ENCODE measurements at regions not wholly inside any gene's neighbourhood (a gene's known extent, or its start where the extent isn't known, plus 50 kb on each side); places are given as distances from the start of the nearest gene placed in this dataset.

DNA sequence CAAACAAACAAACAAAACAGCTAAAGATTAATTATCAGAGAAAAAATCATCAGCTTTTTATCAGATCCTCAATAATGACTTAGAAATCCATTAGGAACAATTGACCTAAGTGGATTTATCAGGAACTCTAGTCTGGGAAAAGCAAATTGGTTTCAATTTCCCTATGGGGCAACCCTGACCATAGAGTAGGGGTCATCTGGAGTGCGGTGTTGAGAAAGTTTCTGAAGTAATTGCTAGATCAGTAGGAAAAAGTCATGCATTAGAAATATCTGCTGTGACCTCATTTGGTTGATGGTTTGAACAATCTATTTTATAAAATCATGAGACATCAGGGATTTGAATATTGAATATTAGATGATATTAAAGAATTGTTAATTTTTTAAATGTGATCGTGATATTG lies 507.9 kb downstream of the TXNL1 start:
- no peaks in the 10 kb centered on the region for H3K36me3 ChIP-seq (ENCODE audit: control insufficient read depth, insufficient read depth, low read length)
- no peaks in the 10 kb centered on the region for H3K79me2 ChIP-seq (ENCODE audit: control insufficient read depth, insufficient read depth, low read length)
- ChIA-PET CTCF (ENCODE audit: low intra/inter-chr PET ratio) (no interaction called here), POLR2A (no interaction called here)
- no peaks in the 10 kb centered on the region for H4K20me1 ChIP-seq (replicated peaks; ENCODE audit: control insufficient read depth, insufficient read depth, low read length)
- intact Hi-C loops (cut with micrococcal nuclease) = no loop called here
- no peaks in the 10 kb centered on the region for H3K4me1 ChIP-seq (replicated peaks in 1 of 2; ENCODE audit: control insufficient read depth in 2 of 2, insufficient read depth in 2 of 2, low read length in 2 of 2)
- 14% methylated on average over 2 of the region's 2 CpGs for WGBS (ENCODE audit: insufficient coverage, low coverage, missing lambda C conversion rate)
- H3K9me3 ChIP-seq (replicated peaks; ENCODE audit: control insufficient read depth, insufficient read depth, low read depth, low read length) = no peaks in the 10 kb centered on the region
- no peak for DNase-seq (ENCODE audit: extremely low read depth in 1 of 4, low spot score in 3 of 4)
- in situ Hi-C loops (cut with MboI) = no loop called here
- no peak overlapping the region for H3K4me3 ChIP-seq
- no peak for FAIRE-seq
- H3K9ac ChIP-seq (ENCODE audit: insufficient read depth in 1 of 2, low read depth in 2 of 2, low read length in 2 of 2) = no peak overlapping the region
- no peak overlapping the region for H3K4me2 ChIP-seq (ENCODE audit: insufficient read depth, low read length)
- no peak overlapping the region for H3K27ac ChIP-seq (ENCODE audit: extremely low read depth, low read depth, low read length)
- no peaks in the 10 kb centered on the region for H3K9me1 ChIP-seq (ENCODE audit: control insufficient read depth, insufficient read depth, low read length)
- no peaks in the 10 kb centered on the region for H3K27me3 ChIP-seq (ENCODE audit: control insufficient read depth in 2 of 2, insufficient read depth in 2 of 2, low read length in 2 of 2)
- no peak overlapping the region for H2AFZ ChIP-seq (ENCODE audit: low read depth, low read length)
- ATAC-seq = no peak
- BruUV-seq (replicated peaks) = no TSS peak
- TF ChIP-seq CBFA2T2 (conservative IDR thresholded peaks at IDR 0.05) = no peak
- no peak for TF ChIP-seq MNT (conservative IDR thresholded peaks at IDR 0.05)
- TF ChIP-seq, protein P1, sequence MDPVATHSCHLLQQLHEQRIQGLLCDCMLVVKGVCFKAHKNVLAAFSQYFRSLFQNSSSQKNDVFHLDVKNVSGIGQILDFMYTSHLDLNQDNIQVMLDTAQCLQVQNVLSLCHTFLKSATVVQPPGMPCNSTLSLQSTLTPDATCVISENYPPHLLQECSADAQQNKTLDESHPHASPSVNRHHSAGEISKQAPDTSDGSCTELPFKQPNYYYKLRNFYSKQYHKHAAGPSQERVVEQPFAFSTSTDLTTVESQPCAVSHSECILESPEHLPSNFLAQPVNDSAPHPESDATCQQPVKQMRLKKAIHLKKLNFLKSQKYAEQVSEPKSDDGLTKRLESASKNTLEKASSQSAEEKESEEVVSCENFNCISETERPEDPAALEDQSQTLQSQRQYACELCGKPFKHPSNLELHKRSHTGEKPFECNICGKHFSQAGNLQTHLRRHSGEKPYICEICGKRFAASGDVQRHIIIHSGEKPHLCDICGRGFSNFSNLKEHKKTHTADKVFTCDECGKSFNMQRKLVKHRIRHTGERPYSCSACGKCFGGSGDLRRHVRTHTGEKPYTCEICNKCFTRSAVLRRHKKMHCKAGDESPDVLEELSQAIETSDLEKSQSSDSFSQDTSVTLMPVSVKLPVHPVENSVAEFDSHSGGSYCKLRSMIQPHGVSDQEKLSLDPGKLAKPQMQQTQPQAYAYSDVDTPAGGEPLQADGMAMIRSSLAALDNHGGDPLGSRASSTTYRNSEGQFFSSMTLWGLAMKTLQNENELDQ (CRISPR knock-in tag; IDR thresholded peaks at IDR 0.05; ENCODE audit: borderline replicate concordance) = no peak
- TF ChIP-seq ZNF121 (CRISPR knock-in tag; conservative IDR thresholded peaks at IDR 0.05) = no peak
- TF ChIP-seq BRCA1 (IDR thresholded peaks at IDR 0.05) = no peak
- no peak for TF ChIP-seq BRCA1 (CRISPR knock-in tag; IDR thresholded peaks at IDR 0.05)
- no peak for TF ChIP-seq CHD4 (IDR thresholded peaks at IDR 0.05; ENCODE audit: insufficient read depth, insufficient replicate concordance, low read depth, low read length, poor library complexity, severe bottlenecking)
- no peak for TF ChIP-seq BRF1 (IDR thresholded peaks at IDR 0.05; ENCODE audit: borderline replicate concordance, extremely low read depth, insufficient read length)
- TF ChIP-seq RBBP5 (IDR thresholded peaks at IDR 0.05; ENCODE audit: borderline replicate concordance, insufficient read depth, low read length, poor library complexity, severe bottlenecking) = no peak
- TF ChIP-seq, protein P2, sequence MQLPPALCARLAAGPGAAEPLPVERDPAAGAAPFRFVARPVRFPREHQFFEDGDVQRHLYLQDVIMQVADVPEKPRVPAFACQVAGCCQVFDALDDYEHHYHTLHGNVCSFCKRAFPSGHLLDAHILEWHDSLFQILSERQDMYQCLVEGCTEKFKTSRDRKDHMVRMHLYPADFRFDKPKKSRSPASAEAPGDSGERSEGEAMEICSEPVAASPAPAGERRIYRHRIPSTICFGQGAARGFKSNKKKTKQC (CRISPR knock-in tag; IDR thresholded peaks at IDR 0.05) = no peak
- TF ChIP-seq ZBTB1 (CRISPR knock-in tag; IDR thresholded peaks at IDR 0.05; ENCODE audit: borderline replicate concordance, low read depth) = no peak
- TF ChIP-seq NFE2 (IDR thresholded peaks at IDR 0.05; ENCODE audit: low read depth) = no peak
- TF ChIP-seq HNRNPL (IDR thresholded peaks at IDR 0.05; ENCODE audit: low read depth, low read length) = no peak
- no peak for TF ChIP-seq GTF2A2 (tag; IDR thresholded peaks at IDR 0.05)
- TF ChIP-seq POLR2AphosphoS5 (IDR thresholded peaks at IDR 0.05; ENCODE audit: control insufficient read depth, insufficient read depth, low read depth, low read length) = no peak
- TF ChIP-seq ZNF507 (tag; conservative IDR thresholded peaks at IDR 0.05) = no peak
- no peak for TF ChIP-seq HOXB6 (CRISPR knock-in tag; IDR thresholded peaks at IDR 0.05; ENCODE audit: borderline replicate concordance)
- no peak for TF ChIP-seq HDAC3 (IDR thresholded peaks at IDR 0.05; ENCODE audit: borderline replicate concordance, partially characterized antibody)
